ENCODE measurements at regions not wholly inside any gene's neighbourhood (a gene's known extent, or its start where the extent isn't known, plus 50 kb on each side); places are given as distances from the start of the nearest gene placed in this dataset.

GRCh38 chr16:86040496-86040895, 141.5 kb downstream of the IRF8 start:
- Histone ChIP-seq H3K36me3 (no peaks in the 10 kb centered on the region), H3K27me3 (peaks cover 0 to 61% (median 53%) of the 10 kb centered on the region in 7 donors), H3K9me3 (no peaks in the 10 kb centered on the region), H3K4me3 (no peak overlapping the region), H3K4me1 (no peaks in the 10 kb centered on the region), H3K27ac (peak overlapping the region in 1 of 10 donors; percentile 9)
- no peak for TF ChIP-seq CTCF (IDR thresholded peaks at IDR 0.05)
- intact Hi-C loops (cut with DNase I), result no loop called here
- DNase-seq, result no peak
- WGBS, 2 donors, result 65 to 67% methylated on average over 17 of the region's 17 CpGs
- ATAC-seq, result peak in 4 of 8 donors; percentile 8 to 30 (median 26)

- TF ChIP-seq CTCF (IDR thresholded peaks at IDR 0.05), result no peak
These were observed 142.3 kb downstream of the IRF8 start for GRCh38 chr16:86041215-86041614.

GRCh38 chr16:86041807-86042206, 142.8 kb downstream of the IRF8 start:
- no peaks in the 10 kb centered on the region for H3K36me3 ChIP-seq
- peaks cover 0 to 68% (median 52%) of the 10 kb centered on the region in 7 donors for H3K27me3 ChIP-seq

More at GRCh38 chr16:86041215-86041614, 142.3 kb downstream of the IRF8 start:
- ATAC-seq (no peak), DNase-seq (no peak)
- no peak overlapping the region for H3K4me3 ChIP-seq
- 82% methylated on average over 11 of the region's 11 CpGs for WGBS, 2 donors
- H3K27ac ChIP-seq, result no peak overlapping the region
- peaks cover 0 to 65% (median 48%) of the 10 kb centered on the region in 7 donors for H3K27me3 ChIP-seq
- no peaks in the 10 kb centered on the region for H3K4me1 ChIP-seq
- no peaks in the 10 kb centered on the region for H3K9me3 ChIP-seq
- H3K36me3 ChIP-seq, result no peaks in the 10 kb centered on the region
- intact Hi-C loops (cut with DNase I), result no loop called here

GRCh38 chr16:86042393-86042792, 143.4 kb downstream of the IRF8 start:
- 65 to 66% methylated on average over 9 of the region's 9 CpGs for WGBS, 2 donors
- no peak for DNase-seq
- no peak for TF ChIP-seq CTCF (IDR thresholded peaks at IDR 0.05)

More at GRCh38 chr16:86041807-86042206, 142.8 kb downstream of the IRF8 start:
- ATAC-seq (no peak), DNase-seq (no peak)
- intact Hi-C loops (cut with DNase I), result no loop called here
- WGBS, 2 donors, result 63 to 81% methylated on average over 4 of the region's 4 CpGs
- Histone ChIP-seq H3K27ac (no peak overlapping the region), H3K4me1 (no peaks in the 10 kb centered on the region), H3K4me3 (no peak overlapping the region), H3K9me3 (no peaks in the 10 kb centered on the region)
- no peak for TF ChIP-seq CTCF (IDR thresholded peaks at IDR 0.05)

More at GRCh38 chr16:86042393-86042792, 143.4 kb downstream of the IRF8 start:
- Histone ChIP-seq H3K27me3 (peaks cover 0 to 72% (median 58%) of the 10 kb centered on the region in 7 donors), H3K27ac (no peak overlapping the region), H3K9me3 (no peaks in the 10 kb centered on the region), H3K4me3 (no peak overlapping the region), H3K36me3 (no peaks in the 10 kb centered on the region), H3K4me1 (no peaks in the 10 kb centered on the region)
- ATAC-seq, result no peak
- intact Hi-C loops (cut with DNase I), result no loop called here

All from heart right ventricle (tissue), 16 donors.